ENCODE measurements at regions not wholly inside any gene's neighbourhood (a gene's known extent, or its start where the extent isn't known, plus 50 kb on each side); places are given as distances from the start of the nearest gene placed in this dataset.

- H3K9me3 Mint-ChIP-seq, result no peaks in the 10 kb centered on the region
- ATAC-seq (replicated peaks in 1 of 2), result no peak
- H3K27ac Mint-ChIP-seq, result no peak overlapping the region
Measured at GRCh38 chr22:49268924-49269323, 558.7 kb downstream of the BRD1 start.

GRCh38 chr22:49267996-49268395, 559.7 kb downstream of the BRD1 start:
- Mint-ChIP-seq H3K4me3 (no peak overlapping the region), H3K27me3 (ENCODE audit: low read depth) (peaks cover 40% of the 10 kb centered on the region), H3K4me1 (ENCODE audit: low read depth) (no peaks in the 10 kb centered on the region), H3K27ac (no peak overlapping the region), H3K9me3 (no peaks in the 10 kb centered on the region), H3K36me3 (ENCODE audit: insufficient read depth in 2 of 2) (no peaks in the 10 kb centered on the region)
- DNase-seq (no peak), ATAC-seq (replicated peaks in 1 of 2) (no peak)

More at GRCh38 chr22:49268924-49269323, 558.7 kb downstream of the BRD1 start:
- Mint-ChIP-seq H3K4me1 (ENCODE audit: low read depth) (no peaks in the 10 kb centered on the region), H3K4me3 (no peak overlapping the region), H3K36me3 (ENCODE audit: insufficient read depth in 2 of 2) (no peaks in the 10 kb centered on the region), H3K27me3 (ENCODE audit: low read depth) (peaks cover 40% of the 10 kb centered on the region)
- DNase-seq, result no peak

GRCh38 chr22:49266561-49267519, 560.8 kb downstream of the BRD1 start:
- DNase-seq (no peak), ATAC-seq (replicated peaks in 1 of 2) (no peak)
- Mint-ChIP-seq H3K4me1 (ENCODE audit: low read depth) (no peaks in the 10 kb centered on the region), H3K27me3 (ENCODE audit: low read depth) (peaks cover 40% of the 10 kb centered on the region), H3K36me3 (ENCODE audit: insufficient read depth in 2 of 2) (no peaks in the 10 kb centered on the region), H3K9me3 (no peaks in the 10 kb centered on the region), H3K4me3 (no peak overlapping the region), H3K27ac (no peak overlapping the region)

- H3K27ac Mint-ChIP-seq, result no peak overlapping the region
- H3K36me3 Mint-ChIP-seq (ENCODE audit: insufficient read depth in 2 of 2), result no peaks in the 10 kb centered on the region
- H3K4me1 Mint-ChIP-seq (ENCODE audit: low read depth), result no peaks in the 10 kb centered on the region
- DNase-seq (no peak), ATAC-seq (replicated peaks in 1 of 2) (no peak)
- peaks cover 24% of the 10 kb centered on the region for H3K27me3 Mint-ChIP-seq (ENCODE audit: low read depth)
- no peak overlapping the region for H3K4me3 Mint-ChIP-seq
- no peaks in the 10 kb centered on the region for H3K9me3 Mint-ChIP-seq
Measured at GRCh38 chr22:49264696-49265095, 563.0 kb downstream of the BRD1 start.

- ATAC-seq (replicated peaks in 1 of 2) (no peak), DNase-seq (no peak)
- Mint-ChIP-seq H3K36me3 (ENCODE audit: insufficient read depth in 2 of 2) (no peaks in the 10 kb centered on the region), H3K27me3 (ENCODE audit: low read depth) (peaks cover 8% of the 10 kb centered on the region), H3K9me3 (no peaks in the 10 kb centered on the region), H3K4me3 (no peak overlapping the region), H3K4me1 (ENCODE audit: low read depth) (no peaks in the 10 kb centered on the region), H3K27ac (no peak overlapping the region)
Measured at GRCh38 chr22:49263101-49263500, 564.6 kb downstream of the BRD1 start.

GRCh38 chr22:49262167-49262566, 565.5 kb downstream of the BRD1 start:
- no peak overlapping the region for H3K27ac Mint-ChIP-seq
- no peak for ATAC-seq (replicated peaks in 1 of 2)
- H3K27me3 Mint-ChIP-seq (ENCODE audit: low read depth), result no peaks in the 10 kb centered on the region
- no peak overlapping the region for H3K4me3 Mint-ChIP-seq
- H3K9me3 Mint-ChIP-seq, result no peaks in the 10 kb centered on the region
- DNase-seq, result no peak
- no peaks in the 10 kb centered on the region for H3K4me1 Mint-ChIP-seq (ENCODE audit: low read depth)
- no peaks in the 10 kb centered on the region for H3K36me3 Mint-ChIP-seq (ENCODE audit: insufficient read depth in 2 of 2)

GRCh38 chr22:49261616-49262015, 566.1 kb downstream of the BRD1 start:
- Mint-ChIP-seq H3K4me3 (no peak overlapping the region), H3K27me3 (ENCODE audit: low read depth) (no peaks in the 10 kb centered on the region), H3K27ac (no peak overlapping the region), H3K9me3 (no peaks in the 10 kb centered on the region), H3K4me1 (ENCODE audit: low read depth) (no peaks in the 10 kb centered on the region), H3K36me3 (ENCODE audit: insufficient read depth in 2 of 2) (no peaks in the 10 kb centered on the region)
- ATAC-seq (replicated peaks in 1 of 2) (no peak), DNase-seq (no peak)

- no peak overlapping the region for H3K4me3 Mint-ChIP-seq
- H3K4me1 Mint-ChIP-seq (ENCODE audit: low read depth), result no peaks in the 10 kb centered on the region
- no peak overlapping the region for H3K27ac Mint-ChIP-seq
- no peaks in the 10 kb centered on the region for H3K27me3 Mint-ChIP-seq (ENCODE audit: low read depth)
- no peak for ATAC-seq (replicated peaks in 1 of 2)
- DNase-seq, result no peak
- H3K36me3 Mint-ChIP-seq (ENCODE audit: insufficient read depth in 2 of 2), result no peaks in the 10 kb centered on the region
- H3K9me3 Mint-ChIP-seq, result no peaks in the 10 kb centered on the region
Measured at GRCh38 chr22:49260681-49261580, 566.7 kb downstream of the BRD1 start.

- Mint-ChIP-seq H3K9me3 (no peaks in the 10 kb centered on the region), H3K27me3 (ENCODE audit: low read depth) (no peaks in the 10 kb centered on the region), H3K36me3 (ENCODE audit: insufficient read depth in 2 of 2) (no peaks in the 10 kb centered on the region), H3K4me1 (ENCODE audit: low read depth) (no peaks in the 10 kb centered on the region), H3K27ac (no peak overlapping the region), H3K4me3 (no peak overlapping the region)
- DNase-seq, result no peak
- ATAC-seq (replicated peaks in 1 of 2), result no peak
Measured at GRCh38 chr22:49259839-49260615, 567.6 kb downstream of the BRD1 start.

GRCh38 chr22:49258107-49259010, 569.3 kb downstream of the BRD1 start:
- Mint-ChIP-seq H3K4me3 (no peak overlapping the region), H3K36me3 (ENCODE audit: insufficient read depth in 2 of 2) (no peaks in the 10 kb centered on the region), H3K4me1 (ENCODE audit: low read depth) (no peaks in the 10 kb centered on the region), H3K27me3 (ENCODE audit: low read depth) (no peaks in the 10 kb centered on the region), H3K27ac (no peak overlapping the region), H3K9me3 (no peaks in the 10 kb centered on the region)
- DNase-seq (no peak), ATAC-seq (replicated peaks in 1 of 2) (no peak)

GRCh38 chr22:49257551-49257961, 570.1 kb downstream of the BRD1 start:
- Mint-ChIP-seq H3K4me1 (ENCODE audit: low read depth) (no peaks in the 10 kb centered on the region), H3K4me3 (no peak overlapping the region), H3K27me3 (ENCODE audit: low read depth) (no peaks in the 10 kb centered on the region), H3K9me3 (no peaks in the 10 kb centered on the region), H3K36me3 (ENCODE audit: insufficient read depth in 2 of 2) (no peaks in the 10 kb centered on the region), H3K27ac (no peak overlapping the region)
- no peak for DNase-seq
- ATAC-seq (replicated peaks in 1 of 2), result peak in 1 of 2 donors; percentile 36

GRCh38 chr22:49255741-49256318, 571.8 kb downstream of the BRD1 start:
- Mint-ChIP-seq H3K9me3 (no peaks in the 10 kb centered on the region), H3K4me3 (no peak overlapping the region), H3K4me1 (ENCODE audit: low read depth) (no peaks in the 10 kb centered on the region), H3K27me3 (ENCODE audit: low read depth) (peaks cover 7% of the 10 kb centered on the region), H3K27ac (no peak overlapping the region), H3K36me3 (ENCODE audit: insufficient read depth in 2 of 2) (no peaks in the 10 kb centered on the region)
- ATAC-seq (replicated peaks in 1 of 2) (no peak), DNase-seq (no peak)
